H1 (cell line): ENCODE measurements at regions not wholly inside any gene's neighbourhood (a gene's known extent, or its start where the extent isn't known, plus 50 kb on each side); places are given as distances from the start of the nearest gene placed in this dataset.

ENCODE experiments used
- ATF3 ChIP-seq: IDR thresholded peaks from 2 replicates; pipeline ENCODE4 v1.6.1; 2011; ENCODE audit warnings: low read depth, mild to moderate bottlenecking, low read length; ENCODE audit not compliant: insufficient read depth
- CHD7 ChIP-seq: fragments of 300-600 bp; sonication (generic); IDR thresholded peaks from 2 replicates; pipeline ENCODE4 v1.7.1; 2012; ENCODE audit warnings: low read length, moderate library complexity, mild to moderate bottlenecking, inconsistent platforms; ENCODE audit not compliant: insufficient replicate concordance
- EZH2 ChIP-seq: fragments of 200-600 bp; sonication (generic); IDR thresholded peaks from 2 replicates; pipeline ENCODE4 v1.7.1; 2012; ENCODE audit warnings: low read depth, mild to moderate bottlenecking, moderate library complexity, low read length, inconsistent platforms; ENCODE audit not compliant: severe bottlenecking
- JUND ChIP-seq: IDR thresholded peaks from 2 replicates; pipeline ENCODE4 v1.6.1; 2011; ENCODE audit warnings: mild to moderate bottlenecking, improper control_type of control experiment, low read length
- POU5F1 ChIP-seq: IDR thresholded peaks from 2 replicates; pipeline ENCODE4 v1.6.1; 2011; ENCODE audit warnings: low read depth, mild to moderate bottlenecking, low read length, moderate library complexity
- RAD21 ChIP-seq, 2 experiments: IDR thresholded peaks in 1 of 2; conservative IDR thresholded peaks in 1 of 2; 2 replicates each; pipeline ENCODE4 v1.6.1; 2011; ENCODE audit warnings: low read depth in 2 of 2, low read length in 2 of 2, improper control_type of control experiment in 1 of 2, inconsistent platforms in 1 of 2, mild to moderate bottlenecking in 1 of 2, moderate library complexity in 1 of 2
- SIX5 ChIP-seq: IDR thresholded peaks from 2 replicates; pipeline ENCODE4 v1.6.1; 2011; ENCODE audit warnings: mild to moderate bottlenecking, low read depth, low read length

GRCh38 chr1:244353551-244354091 lies 98.1 kb downstream of the ADSS2 start (continued):
- TF ChIP-seq CHD7 (peak; percentile 36), EZH2 (no peak), POU5F1 (no peak; the same call in 1 of the 2 replicates), RAD21 (IDR thresholded peaks at IDR 0.05 in 1 of 2, conservative IDR thresholded peaks at IDR 0.05 in 1 of 2; ENCODE audit: low read depth in 2 of 2, low read length in 2 of 2) (no peak), SIX5 (no peak), JUND (peak; percentile 57; the same call in 1 of the 2 replicates), ATF3 (no peak)
